Endothelial cell of umbilical vein (primary cell): ENCODE measurements at regions not wholly inside any gene's neighbourhood (a gene's known extent, or its start where the extent isn't known, plus 50 kb on each side); places are given as distances from the start of the nearest gene placed in this dataset.

Experiments used
- BruUV-seq: library from RNA; stranded (reverse); fragments of 400-500 nt; replicated peaks from 2 replicates; lab custom pipeline; 2021; lab: Mats Ljungman, UMichigan
- CTCF ChIA-PET: fragments of 300-600, 350-600 bp; sonication (Branson Sonifier 250); formaldehyde crosslinking; loops from one replicate; lab custom pipeline; 2021; ENCODE audit warnings: antibody characterized with exemption, inconsistent platforms; lab: Charles Lee
- POLR2A ChIA-PET: fragments of 300-600, 350-600 bp; sonication (Branson Sonifier 250); formaldehyde crosslinking; loops from one replicate; lab custom pipeline; 2021; ENCODE audit warnings: antibody characterized with exemption, inconsistent platforms; lab: Charles Lee
- DNase-seq: peaks from one replicate; pipeline ENCODE4 v3.0.0-alpha.2; 2011; ENCODE audit warnings: low read depth, low spot score
- FAIRE-seq: peaks from 2 replicates; lab custom pipeline; 2011; peaks lifted over from hg19 to GRCh38; lab: Jason Lieb, UNC
- H2AFZ ChIP-seq: 2 replicates; pipeline ENCODE4 v1.6.0; 2012; ENCODE audit warnings: low read depth, low read length, control low read depth, inconsistent platforms
- H3K27ac ChIP-seq: 2 replicates; pipeline ENCODE4 v1.5.1; 2011; ENCODE audit warnings: low read depth, mild to moderate bottlenecking, control low read depth, low read length, moderate library complexity; ENCODE audit not compliant: insufficient read depth
- H3K27me3 ChIP-seq, 2 experiments: 2 replicates each; pipeline versions ENCODE4 v1.6.0 to v1.6.1; 2011; ENCODE audit warnings: low read length in 2 of 2, mixed read lengths in 1 of 2; ENCODE audit not compliant: control insufficient read depth in 2 of 2, insufficient read depth in 2 of 2
- H3K36me3 ChIP-seq, 2 experiments: 2 replicates in 1 of 2; 3 replicates in 1 of 2; pipeline ENCODE4 v1.5.1; 2011; ENCODE audit warnings: low read length in 2 of 2, mild to moderate bottlenecking in 1 of 2, moderate library complexity in 1 of 2; ENCODE audit not compliant: control insufficient read depth in 2 of 2, insufficient read depth in 2 of 2; ENCODE audit errors: extremely low read depth in 1 of 2
- H3K4me1 ChIP-seq: 3 replicates; pipeline ENCODE4 v1.5.1; 2011; ENCODE audit warnings: mild to moderate bottlenecking, low read length; ENCODE audit not compliant: control insufficient read depth, insufficient read depth; ENCODE audit errors: extremely low read depth
- H3K4me2 ChIP-seq: 2 replicates; pipeline ENCODE4 v1.6.1; 2011; ENCODE audit warnings: low read length, control low read depth, mixed read lengths; ENCODE audit not compliant: insufficient read depth
- H3K4me3 ChIP-seq, 3 experiments: fragments of 200-600 bp in 1 of 3; sonication (generic), shearing (Covaris generic) in 1 of 3; replicated peaks in 1 of 3; 2 replicates each; pipeline ENCODE4 v1.5.1; 2011 to 2016; ENCODE audit warnings: control low read depth in 3 of 3, low read length in 3 of 3, mild to moderate bottlenecking in 2 of 3, inconsistent platforms in 1 of 3, low read depth in 1 of 3, moderate library complexity in 1 of 3; ENCODE audit not compliant: insufficient read depth in 1 of 3
- H3K79me2 ChIP-seq: 2 replicates; pipeline ENCODE4 v1.6.0; 2012; ENCODE audit warnings: low read length, inconsistent platforms; ENCODE audit not compliant: control insufficient read depth, insufficient read depth
- H3K9ac ChIP-seq: replicated peaks from 2 replicates; pipeline ENCODE3; 2011; ENCODE audit warnings: low read length, control low read depth; ENCODE audit not compliant: insufficient read depth; ENCODE audit errors: extremely low read depth
- H3K9me1 ChIP-seq: replicated peaks from 3 replicates; pipeline ENCODE4 v1.6.0; 2011; ENCODE audit warnings: mild to moderate bottlenecking, low read length; ENCODE audit not compliant: control insufficient read depth, insufficient read depth; ENCODE audit errors: extremely low read depth
- H3K9me3 ChIP-seq: replicated peaks from 2 replicates; pipeline ENCODE4 v1.5.1; 2012; ENCODE audit warnings: low read length, inconsistent platforms; ENCODE audit not compliant: control insufficient read depth, insufficient read depth
- H4K20me1 ChIP-seq: replicated peaks from 2 replicates; pipeline ENCODE3; 2011; ENCODE audit warnings: mild to moderate bottlenecking, low read length; ENCODE audit not compliant: control insufficient read depth, insufficient read depth; ENCODE audit errors: extremely low read depth
- EZH2 ChIP-seq: IDR thresholded peaks from 2 replicates; pipeline ENCODE4 v1.6.1; 2012; ENCODE audit warnings: borderline replicate concordance, low read depth, mild to moderate bottlenecking, moderate library complexity, low read length, inconsistent platforms; ENCODE audit not compliant: severe bottlenecking
- FOS ChIP-seq: IDR thresholded peaks from 2 replicates; pipeline ENCODE4 v1.6.1; 2011; ENCODE audit warnings: mild to moderate bottlenecking, low read length, moderate library complexity, borderline replicate concordance; ENCODE audit not compliant: insufficient read depth
- JUN ChIP-seq: IDR thresholded peaks from 2 replicates; pipeline ENCODE4 v1.6.1; 2011; ENCODE audit warnings: borderline replicate concordance, low read depth; ENCODE audit not compliant: insufficient read length, insufficient read depth
- MAX ChIP-seq: IDR thresholded peaks from 2 replicates; pipeline ENCODE4 v1.6.1; 2011; ENCODE audit not compliant: insufficient read depth, insufficient read length
- MYC ChIP-seq: IDR thresholded peaks from one replicate; pipeline ENCODE4 v1.6.1; 2011; ENCODE audit warnings: mild to moderate bottlenecking, low read depth, low read length
- POLR2A ChIP-seq: IDR thresholded peaks from 2 replicates; pipeline ENCODE4 v1.6.1; 2012; ENCODE audit warnings: low read depth, mild to moderate bottlenecking, control low read depth, low read length
- dilution Hi-C: fragments of 300-500 bp; cut with MboI; formaldehyde crosslinking; loops from one replicate; pipeline ENCODE4 v1.15.0; 2019; ENCODE audit warnings: low sequenced_read_pairs; ENCODE audit not compliant: extremely low pct_ligation_motif_present
- intact Hi-C: fragments of 100-400 bp; cut with micrococcal nuclease; formaldehyde crosslinking; loops from one replicate; pipeline ENCODE4 v1.10.0; 2022
- TF ChIP-seq, protein P1 (sequence below), 2 donors: IDR thresholded peaks; 1 replicate in 1 of 2; 2 replicates in 1 of 2; pipeline ENCODE4 v1.5.1; 2011; ENCODE audit warnings: low read length in 2 of 2, mild to moderate bottlenecking in 2 of 2, moderate library complexity in 2 of 2, control low read depth in 1 of 2, inconsistent platforms in 1 of 2, low read depth in 1 of 2; ENCODE audit not compliant: insufficient read depth in 1 of 2; ENCODE audit errors: extremely low read depth in 1 of 2

GRCh38 chr6:167476844-167477595 is 152.1 kb downstream of the TTLL2 start:
- H3K4me2 ChIP-seq, result no peak overlapping the region
- no peak overlapping the region for H3K9ac ChIP-seq
- no TSS peak for BruUV-seq
- DNase-seq (no peak), FAIRE-seq (no peak)
- no peaks in the 10 kb centered on the region for H3K36me3 ChIP-seq
- no peak overlapping the region for H2AFZ ChIP-seq
- no peaks in the 10 kb centered on the region for H4K20me1 ChIP-seq
- intact Hi-C loops (no loop called here), dilution Hi-C loops (no loop called here)
- TF ChIP-seq MAX (no peak), FOS (no peak), JUN (no peak), MYC (no peak), EZH2 (no peak), POLR2A (no peak)
- TF ChIP-seq, protein P1, sequence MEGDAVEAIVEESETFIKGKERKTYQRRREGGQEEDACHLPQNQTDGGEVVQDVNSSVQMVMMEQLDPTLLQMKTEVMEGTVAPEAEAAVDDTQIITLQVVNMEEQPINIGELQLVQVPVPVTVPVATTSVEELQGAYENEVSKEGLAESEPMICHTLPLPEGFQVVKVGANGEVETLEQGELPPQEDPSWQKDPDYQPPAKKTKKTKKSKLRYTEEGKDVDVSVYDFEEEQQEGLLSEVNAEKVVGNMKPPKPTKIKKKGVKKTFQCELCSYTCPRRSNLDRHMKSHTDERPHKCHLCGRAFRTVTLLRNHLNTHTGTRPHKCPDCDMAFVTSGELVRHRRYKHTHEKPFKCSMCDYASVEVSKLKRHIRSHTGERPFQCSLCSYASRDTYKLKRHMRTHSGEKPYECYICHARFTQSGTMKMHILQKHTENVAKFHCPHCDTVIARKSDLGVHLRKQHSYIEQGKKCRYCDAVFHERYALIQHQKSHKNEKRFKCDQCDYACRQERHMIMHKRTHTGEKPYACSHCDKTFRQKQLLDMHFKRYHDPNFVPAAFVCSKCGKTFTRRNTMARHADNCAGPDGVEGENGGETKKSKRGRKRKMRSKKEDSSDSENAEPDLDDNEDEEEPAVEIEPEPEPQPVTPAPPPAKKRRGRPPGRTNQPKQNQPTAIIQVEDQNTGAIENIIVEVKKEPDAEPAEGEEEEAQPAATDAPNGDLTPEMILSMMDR (IDR thresholded peaks at IDR 0.05; ENCODE audit: extremely low read depth in 1 of 2, insufficient read depth in 1 of 2, low read depth in 1 of 2, low read length in 2 of 2), result no peak
- peaks cover 3% of the 10 kb centered on the region for H3K4me1 ChIP-seq
- H3K79me2 ChIP-seq, result no peaks in the 10 kb centered on the region
- H3K27me3 ChIP-seq, result no peaks in the 10 kb centered on the region
- H3K4me3 ChIP-seq, result no peak overlapping the region
- H3K9me3 ChIP-seq, result no peaks in the 10 kb centered on the region
- CTCF ChIA-PET, result no interaction called here
- POLR2A ChIA-PET, result no interaction called here
- H3K27ac ChIP-seq, result no peak overlapping the region
- H3K9me1 ChIP-seq, result no peaks in the 10 kb centered on the region
